Right lobe of liver (tissue), 4 donors: ENCODE measurements at regions not wholly inside any gene's neighbourhood (a gene's known extent, or its start where the extent isn't known, plus 50 kb on each side); places are given as distances from the start of the nearest gene placed in this dataset.

ENCODE experiments used
- CTCF ChIP-seq, 4 donors: fragments of 200-600 bp in 3 of 4; fragments of 450-650 bp in 1 of 4; IDR thresholded peaks; one replicate each; pipeline versions ENCODE4 v1.5.1 to v1.8.0; 2016 to 2022; ENCODE audit warnings: antibody characterized with exemption in 4 of 4, mild to moderate bottlenecking in 2 of 4
- POLR2A ChIP-seq: fragments of 450-650 bp; IDR thresholded peaks from one replicate; pipeline ENCODE4 v1.6.1; 2017; ENCODE audit warnings: antibody characterized with exemption, mild to moderate bottlenecking
- donor health status: DM: no; HTN: no; CAD: no.
- donor health status: DM: no; HTN: no; CAD: no.
- donor health status: DM: no; HTN: yes; CAD: no.

GRCh38 chr9:109962215-109962614 is 182.2 kb downstream of the PALM2AKAP2 start:
- no peak for TF ChIP-seq CTCF (IDR thresholded peaks at IDR 0.05)
- TF ChIP-seq POLR2A, result no peak
